HCT116 (cell line): ENCODE measurements at regions not wholly inside any gene's neighbourhood (a gene's known extent, or its start where the extent isn't known, plus 50 kb on each side); places are given as distances from the start of the nearest gene placed in this dataset.
A peak's percentile ranks its signal among the peaks of the same experiment; 100 is the strongest.

Experiments used
- ATAC-seq: fragments of 200-7000 bp; cut with Tn5 transposase; 2 replicates; pipeline ENCODE4 v1.9.1; 2020; ENCODE audit warnings: mild to moderate bottlenecking, moderate library complexity
- BruUV-seq: library from RNA; stranded (reverse); fragments of 400-500 nt; replicated peaks from 2 replicates; lab custom pipeline; 2021; lab: Mats Ljungman, UMichigan
- CTCF ChIA-PET: fragments of 300-600 bp; sonication (Branson Sonifier 250); formaldehyde crosslinking; loops from one replicate; lab custom pipeline; 2021; ENCODE audit warnings: antibody characterized with exemption; lab: Charles Lee
- POLR2A ChIA-PET: fragments of 300-600, 350-600 bp; sonication (Branson Sonifier 250); formaldehyde crosslinking; loops from one replicate; lab custom pipeline; 2021; ENCODE audit warnings: antibody characterized with exemption; lab: Charles Lee
- RAD21 ChIA-PET, 2 experiments: fragments of 300-600 bp; sonication (Branson Sonifier 250); formaldehyde crosslinking; loops; one replicate each; lab custom pipeline; 2023; ENCODE audit warnings: low total read pairs in 2 of 2; ENCODE audit not compliant: uncharacterized antibody in 2 of 2, unreplicated experiment in 2 of 2, low non-redundant PET in 1 of 2; lab: Charles Lee
- DNase-seq: peaks from one replicate; pipeline ENCODE4 v3.0.0-alpha.2; 2010; ENCODE audit warnings: low read depth, low spot score
- H2AFZ ChIP-seq: fragments of 200-600 bp; shearing (Covaris generic), sonication (generic); 2 replicates; pipeline ENCODE4 v1.6.1; 2017; ENCODE audit warnings: low read depth, mixed run types, mixed read lengths, antibody characterized with exemption, low read length; ENCODE audit not compliant: poor library complexity, severe bottlenecking
- H3K27ac ChIP-seq: 2 replicates; pipeline ENCODE4 v1.5.1; 2012; ENCODE audit warnings: low read depth, low read length
- H3K27me3 ChIP-seq: fragments of 200-600 bp; sonication (generic); 2 replicates; pipeline ENCODE4 v1.6.1; 2016; ENCODE audit warnings: mixed run types, low read length, mixed read lengths; ENCODE audit not compliant: insufficient read depth
- H3K36me3 ChIP-seq, 2 experiments: fragments of 200-500 bp in 1 of 2; fragments of 200-600 bp in 1 of 2; sonication (Bioruptor generic) in 1 of 2; sonication (generic) in 1 of 2; 2 replicates each; pipeline versions ENCODE4 v1.5.1 to v1.6.1; 2014 to 2016; ENCODE audit warnings: low read length in 2 of 2, inconsistent platforms in 1 of 2, mixed read lengths in 1 of 2, mixed run types in 1 of 2; ENCODE audit not compliant: insufficient read depth in 2 of 2, control insufficient read depth in 1 of 2
- H3K4me1 ChIP-seq, 2 experiments: fragments of 200-600 bp in 1 of 2; sonication (generic) in 1 of 2; 2 replicates each; pipeline versions ENCODE4 v1.5.1 to v1.6.1; 2012 to 2017; ENCODE audit warnings: low read length in 2 of 2, inconsistent platforms in 1 of 2, mild to moderate bottlenecking in 1 of 2, mixed read lengths in 1 of 2, mixed run types in 1 of 2, moderate library complexity in 1 of 2; ENCODE audit not compliant: insufficient read depth in 2 of 2, control insufficient read depth in 1 of 2
- H3K4me2 ChIP-seq: fragments of 200-600 bp; sonication (generic); 2 replicates; pipeline ENCODE4 v1.6.1; 2017; ENCODE audit warnings: mixed run types, low read length, mixed read lengths
- H3K4me3 ChIP-seq, 2 experiments: fragments of 200-600 bp in 1 of 2; sonication (generic) in 1 of 2; replicated peaks in 1 of 2; 2 replicates each; pipeline ENCODE4 v1.5.1; 2011 to 2016; ENCODE audit warnings: low read length in 2 of 2, control low read depth in 1 of 2, low read depth in 1 of 2, mild to moderate bottlenecking in 1 of 2, mixed read lengths in 1 of 2, mixed run types in 1 of 2
- H3K79me2 ChIP-seq: fragments of 200-600 bp; sonication (generic); 2 replicates; pipeline ENCODE4 v1.6.1; 2017; ENCODE audit warnings: mild to moderate bottlenecking, mixed run types, low read length, moderate library complexity, mixed read lengths; ENCODE audit not compliant: insufficient read depth
- H3K9ac ChIP-seq: fragments of 200-600 bp; sonication (generic); 2 replicates; pipeline ENCODE4 v1.6.1; 2016; ENCODE audit warnings: low read length, mixed read lengths
- H3K9me2 ChIP-seq: fragments of 200-600 bp; sonication (generic), shearing (Covaris generic); 2 replicates; pipeline ENCODE4 v1.6.1; 2017; ENCODE audit warnings: mixed run types, mild to moderate bottlenecking, moderate library complexity; ENCODE audit not compliant: insufficient read depth
- H3K9me3 ChIP-seq, 2 experiments: fragments of 200-500 bp in 1 of 2; fragments of 200-600 bp in 1 of 2; sonication (Bioruptor generic) in 1 of 2; sonication (generic) in 1 of 2; 2 replicates each; pipeline ENCODE4 v1.6.1; 2014 to 2017; ENCODE audit warnings: low read length in 2 of 2, mixed read lengths in 2 of 2, inconsistent platforms in 1 of 2, low read depth in 1 of 2, mild to moderate bottlenecking in 1 of 2, mixed run types in 1 of 2, moderate library complexity in 1 of 2; ENCODE audit not compliant: control insufficient read depth in 1 of 2, insufficient read depth in 1 of 2
- H4K20me1 ChIP-seq: fragments of 200-600 bp; sonication (generic), shearing (Covaris generic); 2 replicates; pipeline ENCODE4 v1.6.1; 2017; ENCODE audit warnings: mixed run types, mild to moderate bottlenecking, moderate library complexity; ENCODE audit not compliant: insufficient read depth
- CEBPB ChIP-seq: IDR thresholded peaks from 2 replicates; pipeline ENCODE4 v1.6.1; 2012; ENCODE audit warnings: low read depth
- CTCF ChIP-seq, 3 experiments: fragments of 200-600 bp in 1 of 3; sonication (generic) in 1 of 3; IDR thresholded peaks in 2 of 3; conservative IDR thresholded peaks in 1 of 3; 2 replicates each; pipeline ENCODE4 v1.5.1; 2012 to 2017; ENCODE audit warnings: low read depth in 2 of 3, low read length in 2 of 3, antibody characterized with exemption in 1 of 3, borderline replicate concordance in 1 of 3, control low read depth in 1 of 3, mild to moderate bottlenecking in 1 of 3, mixed read lengths in 1 of 3, mixed run types in 1 of 3, moderate library complexity in 1 of 3; ENCODE audit not compliant: insufficient read depth in 1 of 3
- EGR1 ChIP-seq: IDR thresholded peaks from 2 replicates; pipeline ENCODE4 v1.6.1; 2012; ENCODE audit warnings: low read depth
- EZH2phosphoT487 ChIP-seq: fragments of 200-600 bp; IDR thresholded peaks from 2 replicates; pipeline ENCODE4 v1.6.1; 2018; ENCODE audit warnings: antibody characterized with exemption, borderline replicate concordance
- POLR2A ChIP-seq: IDR thresholded peaks from 2 replicates; pipeline ENCODE4 v1.7.0; 2011; ENCODE audit warnings: borderline replicate concordance; ENCODE audit not compliant: insufficient read depth, insufficient read length; ENCODE audit errors: extremely low read depth
- POLR2AphosphoS5 ChIP-seq: IDR thresholded peaks from 2 replicates; pipeline ENCODE4 v1.6.1; 2011; ENCODE audit warnings: mild to moderate bottlenecking, low read depth, low read length, moderate library complexity
- SIN3A ChIP-seq: IDR thresholded peaks from 2 replicates; pipeline ENCODE4 v1.6.1; 2012; ENCODE audit warnings: low read depth
- intact Hi-C: fragments of 100-400 bp; cut with micrococcal nuclease; formaldehyde crosslinking; loops from 2 replicates; pipeline ENCODE4 v1.10.0; 2022

GRCh38 chr3:177449360-177450006, 252.2 kb upstream of the TBL1XR1 start (continued):
- TF ChIP-seq CEBPB, result no peak
- TF ChIP-seq EZH2phosphoT487, result no peak
- TF ChIP-seq POLR2AphosphoS5, result no peak

GRCh38 chr3:177451301-177451750, 254.0 kb upstream of the TBL1XR1 start:
- CTCF ChIA-PET, result no interaction called here
- no TSS peak for BruUV-seq
- no peak for DNase-seq
- Histone ChIP-seq H3K9ac (no peak overlapping the region), H3K9me2 (no peaks in the 10 kb centered on the region), H4K20me1 (no peaks in the 10 kb centered on the region), H3K27ac (no peak overlapping the region), H3K9me3 (no peaks in the 10 kb centered on the region), H3K36me3 (no peaks in the 10 kb centered on the region), H3K4me1 (peaks cover 15 to 18% of the 10 kb centered on the region in 2 experiments; a peak in 3 of 4 replicates), H3K4me2 (peak overlapping the region; percentile 12; the same call in 1 of the 2 replicates), H2AFZ (no peak overlapping the region), H3K79me2 (no peaks in the 10 kb centered on the region), H3K27me3 (no peaks in the 10 kb centered on the region), H3K4me3 (no peak overlapping the region)
- POLR2A ChIA-PET, result no interaction called here
- no peak for TF ChIP-seq POLR2A
- TF ChIP-seq SIN3A, result no peak
- no peak for TF ChIP-seq CTCF (IDR thresholded peaks at IDR 0.05 in 2 of 3, conservative IDR thresholded peaks at IDR 0.05 in 1 of 3; ENCODE audit: borderline replicate concordance in 1 of 3, insufficient read depth in 1 of 3, low read depth in 2 of 3, low read length in 2 of 3)
- no peak for TF ChIP-seq EGR1
- intact Hi-C loops, result no loop called here
- no peak for ATAC-seq
- RAD21 ChIA-PET, result no interaction called here
